Endothelial cell of umbilical vein (primary cell): ENCODE measurements at regions not wholly inside any gene's neighbourhood (a gene's known extent, or its start where the extent isn't known, plus 50 kb on each side); places are given as distances from the start of the nearest gene placed in this dataset.

ENCODE experiments used
- BruUV-seq: library from RNA; stranded (reverse); fragments of 400-500 nt; replicated peaks from 2 replicates; lab custom pipeline; 2021; lab: Mats Ljungman, UMichigan
- CTCF ChIA-PET: fragments of 300-600, 350-600 bp; sonication (Branson Sonifier 250); formaldehyde crosslinking; loops from one replicate; lab custom pipeline; 2021; ENCODE audit warnings: antibody characterized with exemption, inconsistent platforms; lab: Charles Lee
- POLR2A ChIA-PET: fragments of 300-600, 350-600 bp; sonication (Branson Sonifier 250); formaldehyde crosslinking; loops from one replicate; lab custom pipeline; 2021; ENCODE audit warnings: antibody characterized with exemption, inconsistent platforms; lab: Charles Lee
- DNase-seq: peaks from one replicate; pipeline ENCODE4 v3.0.0-alpha.2; 2011; ENCODE audit warnings: low read depth, low spot score
- FAIRE-seq: peaks from 2 replicates; lab custom pipeline; 2011; peaks lifted over from hg19 to GRCh38; lab: Jason Lieb, UNC
- H2AFZ ChIP-seq: 2 replicates; pipeline ENCODE4 v1.6.0; 2012; ENCODE audit warnings: low read depth, low read length, control low read depth, inconsistent platforms
- H3K27ac ChIP-seq: 2 replicates; pipeline ENCODE4 v1.5.1; 2011; ENCODE audit warnings: low read depth, mild to moderate bottlenecking, control low read depth, low read length, moderate library complexity; ENCODE audit not compliant: insufficient read depth
- H3K27me3 ChIP-seq, 2 experiments: 2 replicates each; pipeline versions ENCODE4 v1.6.0 to v1.6.1; 2011; ENCODE audit warnings: low read length in 2 of 2, mixed read lengths in 1 of 2; ENCODE audit not compliant: control insufficient read depth in 2 of 2, insufficient read depth in 2 of 2
- H3K36me3 ChIP-seq, 2 experiments: 2 replicates in 1 of 2; 3 replicates in 1 of 2; pipeline ENCODE4 v1.5.1; 2011; ENCODE audit warnings: low read length in 2 of 2, mild to moderate bottlenecking in 1 of 2, moderate library complexity in 1 of 2; ENCODE audit not compliant: control insufficient read depth in 2 of 2, insufficient read depth in 2 of 2; ENCODE audit errors: extremely low read depth in 1 of 2
- H3K4me1 ChIP-seq: 3 replicates; pipeline ENCODE4 v1.5.1; 2011; ENCODE audit warnings: mild to moderate bottlenecking, low read length; ENCODE audit not compliant: control insufficient read depth, insufficient read depth; ENCODE audit errors: extremely low read depth
- H3K4me2 ChIP-seq: 2 replicates; pipeline ENCODE4 v1.6.1; 2011; ENCODE audit warnings: low read length, control low read depth, mixed read lengths; ENCODE audit not compliant: insufficient read depth
- H3K4me3 ChIP-seq, 3 experiments: fragments of 200-600 bp in 1 of 3; sonication (generic), shearing (Covaris generic) in 1 of 3; replicated peaks in 1 of 3; 2 replicates each; pipeline ENCODE4 v1.5.1; 2011 to 2016; ENCODE audit warnings: control low read depth in 3 of 3, low read length in 3 of 3, mild to moderate bottlenecking in 2 of 3, inconsistent platforms in 1 of 3, low read depth in 1 of 3, moderate library complexity in 1 of 3; ENCODE audit not compliant: insufficient read depth in 1 of 3
- H3K79me2 ChIP-seq: 2 replicates; pipeline ENCODE4 v1.6.0; 2012; ENCODE audit warnings: low read length, inconsistent platforms; ENCODE audit not compliant: control insufficient read depth, insufficient read depth
- H3K9ac ChIP-seq: replicated peaks from 2 replicates; pipeline ENCODE3; 2011; ENCODE audit warnings: low read length, control low read depth; ENCODE audit not compliant: insufficient read depth; ENCODE audit errors: extremely low read depth
- H3K9me1 ChIP-seq: replicated peaks from 3 replicates; pipeline ENCODE4 v1.6.0; 2011; ENCODE audit warnings: mild to moderate bottlenecking, low read length; ENCODE audit not compliant: control insufficient read depth, insufficient read depth; ENCODE audit errors: extremely low read depth
- H3K9me3 ChIP-seq: replicated peaks from 2 replicates; pipeline ENCODE4 v1.5.1; 2012; ENCODE audit warnings: low read length, inconsistent platforms; ENCODE audit not compliant: control insufficient read depth, insufficient read depth
- H4K20me1 ChIP-seq: replicated peaks from 2 replicates; pipeline ENCODE3; 2011; ENCODE audit warnings: mild to moderate bottlenecking, low read length; ENCODE audit not compliant: control insufficient read depth, insufficient read depth; ENCODE audit errors: extremely low read depth
- EZH2 ChIP-seq: IDR thresholded peaks from 2 replicates; pipeline ENCODE4 v1.6.1; 2012; ENCODE audit warnings: borderline replicate concordance, low read depth, mild to moderate bottlenecking, moderate library complexity, low read length, inconsistent platforms; ENCODE audit not compliant: severe bottlenecking
- FOS ChIP-seq: IDR thresholded peaks from 2 replicates; pipeline ENCODE4 v1.6.1; 2011; ENCODE audit warnings: mild to moderate bottlenecking, low read length, moderate library complexity, borderline replicate concordance; ENCODE audit not compliant: insufficient read depth
- GATA2 ChIP-seq: IDR thresholded peaks from 2 replicates; pipeline ENCODE4 v1.7.0; 2011; ENCODE audit warnings: low read depth, mild to moderate bottlenecking, moderate library complexity, mixed read lengths, low read length; ENCODE audit not compliant: insufficient read length, insufficient read depth
- JUN ChIP-seq: IDR thresholded peaks from 2 replicates; pipeline ENCODE4 v1.6.1; 2011; ENCODE audit warnings: borderline replicate concordance, low read depth; ENCODE audit not compliant: insufficient read length, insufficient read depth
- MYC ChIP-seq: IDR thresholded peaks from one replicate; pipeline ENCODE4 v1.6.1; 2011; ENCODE audit warnings: mild to moderate bottlenecking, low read depth, low read length
- POLR2A ChIP-seq: IDR thresholded peaks from 2 replicates; pipeline ENCODE4 v1.6.1; 2012; ENCODE audit warnings: low read depth, mild to moderate bottlenecking, control low read depth, low read length
- POLR2AphosphoS5 ChIP-seq: IDR thresholded peaks from 2 replicates; pipeline ENCODE4 v1.6.1; 2012; ENCODE audit warnings: low read depth, mild to moderate bottlenecking, control low read depth, low read length, moderate library complexity; ENCODE audit not compliant: insufficient read depth
- dilution Hi-C: fragments of 300-500 bp; cut with MboI; formaldehyde crosslinking; loops from one replicate; pipeline ENCODE4 v1.15.0; 2019; ENCODE audit warnings: low sequenced_read_pairs; ENCODE audit not compliant: extremely low pct_ligation_motif_present
- intact Hi-C: fragments of 100-400 bp; cut with micrococcal nuclease; formaldehyde crosslinking; loops from one replicate; pipeline ENCODE4 v1.10.0; 2022
- TF ChIP-seq, protein P1 (sequence below): IDR thresholded peaks from 2 replicates; pipeline ENCODE4 v1.6.1; 2011; ENCODE audit not compliant: insufficient read depth, insufficient read length
- TF ChIP-seq, protein P2 (sequence below), 2 donors: IDR thresholded peaks; 1 replicate in 1 of 2; 2 replicates in 1 of 2; pipeline ENCODE4 v1.5.1; 2011; ENCODE audit warnings: low read length in 2 of 2, mild to moderate bottlenecking in 2 of 2, moderate library complexity in 2 of 2, control low read depth in 1 of 2, inconsistent platforms in 1 of 2, low read depth in 1 of 2; ENCODE audit not compliant: insufficient read depth in 1 of 2; ENCODE audit errors: extremely low read depth in 1 of 2

DNA sequence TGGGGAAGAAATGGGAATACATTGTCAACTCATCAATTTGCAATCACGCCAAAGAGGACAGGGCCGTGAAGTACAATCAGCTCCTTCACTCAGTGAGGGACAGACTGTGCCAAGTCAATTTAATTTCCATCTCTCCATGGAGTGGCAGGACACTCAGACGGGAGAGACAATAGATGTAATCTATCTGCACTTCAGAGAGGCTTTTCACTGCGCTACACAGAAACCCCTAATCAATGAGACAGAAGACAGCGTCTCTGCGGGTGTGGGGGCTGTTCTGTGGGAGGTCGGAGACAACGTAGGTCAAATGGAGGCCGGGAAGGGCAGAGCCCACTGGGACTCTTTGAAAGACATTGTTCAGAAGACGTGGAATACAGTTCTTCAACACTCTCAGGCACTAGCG, 541.0 kb upstream of the ADARB2 start:
- H3K9me1 ChIP-seq, result no peaks in the 10 kb centered on the region
- no peaks in the 10 kb centered on the region for H3K79me2 ChIP-seq
- intact Hi-C loops, result no loop called here
- no peak overlapping the region for H2AFZ ChIP-seq
- no peaks in the 10 kb centered on the region for H3K27me3 ChIP-seq
- BruUV-seq, result no TSS peak
- H4K20me1 ChIP-seq, result no peaks in the 10 kb centered on the region
- FAIRE-seq (no peak), DNase-seq (no peak)
- H3K9me3 ChIP-seq, result peaks cover 4% of the 10 kb centered on the region
- H3K36me3 ChIP-seq, result no peaks in the 10 kb centered on the region
- H3K9ac ChIP-seq, result no peak overlapping the region
- no peak overlapping the region for H3K27ac ChIP-seq
- ChIA-PET CTCF (no interaction called here), POLR2A (no interaction called here)
- H3K4me3 ChIP-seq, result no peak overlapping the region
- no peak overlapping the region for H3K4me2 ChIP-seq
- TF ChIP-seq, protein P1, sequence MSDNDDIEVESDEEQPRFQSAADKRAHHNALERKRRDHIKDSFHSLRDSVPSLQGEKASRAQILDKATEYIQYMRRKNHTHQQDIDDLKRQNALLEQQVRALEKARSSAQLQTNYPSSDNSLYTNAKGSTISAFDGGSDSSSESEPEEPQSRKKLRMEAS, result no peak
- TF ChIP-seq POLR2AphosphoS5, result no peak
- TF ChIP-seq POLR2A, result no peak
- TF ChIP-seq EZH2, result no peak
- no peak for TF ChIP-seq FOS
- no peak for TF ChIP-seq GATA2
- TF ChIP-seq MYC, result no peak
- no peak for TF ChIP-seq JUN
- TF ChIP-seq, protein P2, sequence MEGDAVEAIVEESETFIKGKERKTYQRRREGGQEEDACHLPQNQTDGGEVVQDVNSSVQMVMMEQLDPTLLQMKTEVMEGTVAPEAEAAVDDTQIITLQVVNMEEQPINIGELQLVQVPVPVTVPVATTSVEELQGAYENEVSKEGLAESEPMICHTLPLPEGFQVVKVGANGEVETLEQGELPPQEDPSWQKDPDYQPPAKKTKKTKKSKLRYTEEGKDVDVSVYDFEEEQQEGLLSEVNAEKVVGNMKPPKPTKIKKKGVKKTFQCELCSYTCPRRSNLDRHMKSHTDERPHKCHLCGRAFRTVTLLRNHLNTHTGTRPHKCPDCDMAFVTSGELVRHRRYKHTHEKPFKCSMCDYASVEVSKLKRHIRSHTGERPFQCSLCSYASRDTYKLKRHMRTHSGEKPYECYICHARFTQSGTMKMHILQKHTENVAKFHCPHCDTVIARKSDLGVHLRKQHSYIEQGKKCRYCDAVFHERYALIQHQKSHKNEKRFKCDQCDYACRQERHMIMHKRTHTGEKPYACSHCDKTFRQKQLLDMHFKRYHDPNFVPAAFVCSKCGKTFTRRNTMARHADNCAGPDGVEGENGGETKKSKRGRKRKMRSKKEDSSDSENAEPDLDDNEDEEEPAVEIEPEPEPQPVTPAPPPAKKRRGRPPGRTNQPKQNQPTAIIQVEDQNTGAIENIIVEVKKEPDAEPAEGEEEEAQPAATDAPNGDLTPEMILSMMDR (IDR thresholded peaks at IDR 0.05; ENCODE audit: extremely low read depth in 1 of 2, insufficient read depth in 1 of 2, low read depth in 1 of 2, low read length in 2 of 2), result no peak
- dilution Hi-C loops, result no loop called here
- H3K4me1 ChIP-seq, result no peaks in the 10 kb centered on the region
